GM21619 (cell line): ENCODE measurements at regions not wholly inside any gene's neighbourhood (a gene's known extent, or its start where the extent isn't known, plus 50 kb on each side); places are given as distances from the start of the nearest gene placed in this dataset.

ENCODE experiments used
- ATAC-seq: cut with Tn5 transposase; IDR thresholded peaks from one replicate; pipeline ENCODE4 v1.9.1; 2021; ENCODE audit not compliant: unreplicated experiment

DNA sequence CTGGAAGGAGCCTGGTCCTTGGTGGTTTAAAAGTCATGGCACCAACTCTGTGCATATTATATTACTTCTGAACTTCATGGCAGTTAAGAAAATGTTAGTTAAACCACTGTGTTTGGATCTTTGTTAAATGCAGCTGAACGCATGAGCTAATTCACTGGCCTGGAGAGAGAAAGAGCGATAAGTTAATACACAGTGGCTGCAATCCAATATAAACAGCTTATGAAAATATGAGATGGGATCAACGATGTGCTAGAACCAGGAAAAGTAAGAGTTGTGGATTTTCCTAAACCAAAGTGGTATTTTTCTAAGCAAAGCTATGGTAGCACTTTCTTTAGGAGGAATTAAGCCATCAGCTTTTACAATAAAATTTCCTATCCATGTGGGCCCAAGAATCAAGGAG, 326.7 kb downstream of the MTX2 start:
- ATAC-seq: no peak

GRCh38 chr2:176597916-176598315, 328.7 kb downstream of the MTX2 start:
- ATAC-seq: no peak

- ATAC-seq: no peak
These were observed 329.1 kb downstream of the MTX2 start for GRCh38 chr2:176598351-176598750.

- ATAC-seq: no peak
These were observed 330.7 kb downstream of the MTX2 start for GRCh38 chr2:176599796-176600485.

- no peak for ATAC-seq
These were observed 331.8 kb downstream of the MTX2 start for GRCh38 chr2:176601066-176601465.

GRCh38 chr2:176612036-176612435, 342.8 kb downstream of the MTX2 start:
- ATAC-seq: no peak

DNA sequence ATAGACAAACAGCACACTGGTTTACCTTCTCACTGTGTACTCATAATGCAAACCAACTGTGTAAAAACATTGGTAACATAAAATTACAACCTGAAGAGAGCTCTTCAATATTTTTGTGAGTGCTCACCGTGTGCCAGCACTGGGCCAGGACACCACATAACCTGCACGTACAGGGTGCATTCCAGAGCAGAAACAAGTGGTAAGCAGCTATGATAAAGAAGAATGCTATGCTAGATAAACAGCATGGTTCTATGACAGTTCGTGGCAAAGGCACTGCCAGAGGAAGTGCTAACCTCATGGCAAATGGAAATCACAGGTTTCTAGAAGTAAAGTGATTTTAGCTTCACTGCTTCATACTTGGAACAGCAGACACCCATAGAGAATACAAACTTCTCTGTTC, 343.5 kb downstream of the MTX2 start:
- ATAC-seq: no peak

DNA sequence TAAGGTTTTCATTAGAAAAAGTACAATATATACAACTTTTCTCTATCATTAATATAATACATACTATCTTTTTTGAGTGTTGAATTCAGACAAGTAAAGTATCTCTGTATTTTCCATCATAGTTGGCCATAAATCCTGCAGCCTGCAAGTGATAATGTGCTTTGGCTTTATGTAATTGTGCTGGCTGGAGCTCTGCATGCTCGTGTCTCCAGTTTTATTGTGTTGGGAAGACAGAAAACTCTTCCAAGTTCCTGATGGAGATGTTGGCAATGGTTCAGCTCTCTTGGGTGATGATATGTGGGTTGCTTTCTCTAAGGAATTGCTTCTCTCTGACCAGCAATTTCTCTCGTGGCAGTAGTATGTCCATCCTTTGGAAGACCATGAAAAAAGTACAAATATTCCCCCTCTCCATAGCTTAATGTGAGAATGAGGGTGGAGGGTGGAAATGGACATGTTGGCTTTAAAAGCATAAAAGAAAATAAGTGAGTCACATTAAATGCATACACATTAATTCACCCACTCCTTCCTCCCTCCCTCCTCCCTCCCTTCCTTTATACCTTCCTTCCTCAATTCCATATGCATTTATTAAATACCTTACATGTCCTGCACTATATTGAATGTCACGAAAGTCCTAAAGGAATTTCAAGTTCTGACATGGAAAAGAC, 344.2 kb downstream of the MTX2 start:
- no peak for ATAC-seq

GRCh38 chr2:176614049-176614448, 344.8 kb downstream of the MTX2 start:
- no peak for ATAC-seq

DNA sequence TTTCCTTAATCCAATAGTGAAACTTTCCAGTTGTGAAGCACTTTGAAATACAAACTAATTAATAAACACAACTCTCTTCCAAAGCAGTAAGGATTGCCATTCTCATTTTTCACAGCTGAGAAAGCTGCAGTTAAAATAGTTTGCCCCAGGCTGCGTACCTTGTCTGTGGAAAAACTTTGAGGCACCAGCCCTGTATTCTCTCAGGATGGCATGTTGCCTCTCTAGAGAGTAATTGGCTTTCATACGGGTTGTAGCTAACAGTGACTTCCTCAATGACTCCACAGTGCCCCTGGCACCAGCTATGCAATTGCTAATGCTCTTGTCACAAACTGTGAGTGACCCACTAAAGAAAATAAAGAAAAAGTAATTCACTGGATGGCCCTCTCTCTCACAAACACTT, 345.7 kb downstream of the MTX2 start:
- ATAC-seq: no peak

DNA sequence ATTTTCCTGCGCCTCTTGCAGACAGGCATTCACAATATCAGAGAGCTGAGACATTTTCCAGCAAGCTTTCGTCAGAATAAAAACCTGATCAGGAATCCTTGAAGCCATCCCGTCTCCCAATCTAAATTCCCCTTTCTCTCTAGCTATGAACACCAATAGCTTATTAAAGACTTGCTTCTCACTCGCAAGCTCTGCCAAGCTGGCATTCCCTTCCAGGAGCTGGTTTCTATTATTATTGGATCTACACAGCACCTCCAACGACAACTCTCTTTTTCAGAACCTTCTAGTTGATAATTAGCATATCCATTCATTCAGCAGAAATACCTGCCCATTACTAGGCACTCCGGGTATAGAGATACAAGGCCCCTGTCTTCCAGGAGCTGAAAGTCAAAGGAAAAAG, 350.3 kb downstream of the MTX2 start:
- no peak for ATAC-seq

DNA sequence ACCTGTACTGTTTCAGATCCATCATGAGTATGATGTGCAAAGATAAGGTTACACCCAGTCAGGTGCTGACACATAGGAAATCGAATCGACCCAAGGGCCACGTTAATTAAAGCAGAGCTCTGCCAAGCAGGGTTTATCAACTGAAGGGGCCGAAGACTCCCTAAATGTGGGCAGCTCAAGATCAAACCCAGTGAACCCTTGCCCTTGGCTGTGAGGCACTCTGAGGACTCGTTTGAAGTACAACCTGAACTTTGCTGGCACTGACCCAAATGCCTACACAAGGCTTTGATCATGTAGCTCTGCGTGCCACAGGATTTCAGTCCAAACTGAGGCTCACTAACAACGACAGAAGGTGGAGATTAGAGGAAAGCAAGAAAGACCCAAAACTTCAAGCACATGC, 352.1 kb downstream of the MTX2 start:
- no peak for ATAC-seq

DNA sequence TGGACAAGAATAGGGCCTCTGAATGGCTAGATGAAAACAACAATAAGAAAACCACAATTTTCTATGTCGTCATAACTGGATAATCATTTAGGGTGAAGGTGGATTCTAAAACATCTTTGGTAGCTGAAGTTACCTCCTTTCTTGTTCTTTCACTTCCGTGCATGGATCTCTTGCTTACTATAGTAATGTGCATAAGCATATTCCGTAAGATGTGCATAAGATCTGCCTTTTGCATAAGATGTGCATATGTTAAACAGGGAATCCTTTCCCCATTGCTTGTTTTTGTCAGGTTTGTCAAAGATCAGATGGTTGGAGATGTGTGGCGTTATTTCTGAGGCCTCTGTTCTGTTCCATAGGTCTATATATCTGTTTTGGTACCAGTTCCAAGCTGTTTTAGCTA, 353.6 kb downstream of the MTX2 start:
- no peak for ATAC-seq

DNA sequence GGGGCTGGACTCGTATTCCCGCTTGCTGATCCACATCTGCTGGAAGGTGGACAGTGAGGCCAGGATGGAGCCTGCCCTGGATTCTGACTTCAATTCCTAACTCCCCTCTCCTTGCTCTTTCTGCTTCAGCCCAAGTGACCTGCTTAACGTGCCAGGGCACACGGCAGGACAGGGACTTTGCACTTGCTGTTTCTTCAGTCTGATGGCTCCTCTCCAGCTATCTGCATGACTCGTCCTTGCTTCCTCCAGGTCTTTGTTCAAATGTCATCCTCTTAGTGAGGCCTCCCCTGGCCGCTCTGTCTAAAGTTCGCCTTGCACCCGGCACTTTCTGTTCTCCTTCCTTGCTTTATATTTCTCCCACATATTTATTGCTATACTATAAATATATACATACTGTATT, 357.6 kb downstream of the MTX2 start:
- no peak for ATAC-seq

DNA sequence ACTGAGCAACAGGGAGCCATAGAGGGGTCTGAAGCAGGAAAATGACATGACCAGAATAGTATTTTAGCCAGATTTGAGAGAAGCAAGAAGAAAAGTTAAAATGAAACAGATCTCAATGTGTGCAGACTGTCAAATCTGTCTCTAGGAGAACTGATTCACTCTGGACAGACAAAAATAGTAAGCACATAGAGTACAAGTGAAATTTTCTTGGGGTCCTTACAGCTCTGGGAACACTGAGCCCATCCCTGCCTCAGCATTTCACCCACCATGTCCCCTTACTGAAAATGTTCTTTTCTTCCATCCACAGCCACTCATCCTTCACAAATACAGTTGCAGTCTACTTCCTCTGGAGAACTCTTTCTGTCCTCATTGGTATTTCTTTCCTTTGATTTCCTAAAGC, 359.2 kb downstream of the MTX2 start:
- ATAC-seq: no peak

GRCh38 chr2:176633754-176634153, 364.5 kb downstream of the MTX2 start:
- ATAC-seq: no peak

- no peak for ATAC-seq
These were observed 367.2 kb downstream of the MTX2 start for GRCh38 chr2:176636401-176636800.

DNA sequence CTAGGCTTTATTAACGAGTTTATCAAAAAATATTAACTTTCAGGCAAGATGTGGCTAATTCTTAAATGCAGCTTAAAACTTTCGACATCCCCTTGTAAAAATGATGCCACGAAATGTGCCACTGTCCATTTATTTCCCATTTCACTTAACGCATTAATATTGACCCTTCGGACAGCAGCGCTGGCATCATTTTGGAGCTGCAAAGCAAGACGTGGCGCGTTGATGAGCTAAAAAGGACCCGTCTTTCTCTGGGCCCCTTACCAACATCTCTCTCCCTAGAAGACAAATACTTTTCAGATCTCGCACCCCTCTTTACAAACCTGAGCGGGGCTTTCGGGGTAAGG, 367.9 kb downstream of the MTX2 start:
- ATAC-seq: no peak

DNA sequence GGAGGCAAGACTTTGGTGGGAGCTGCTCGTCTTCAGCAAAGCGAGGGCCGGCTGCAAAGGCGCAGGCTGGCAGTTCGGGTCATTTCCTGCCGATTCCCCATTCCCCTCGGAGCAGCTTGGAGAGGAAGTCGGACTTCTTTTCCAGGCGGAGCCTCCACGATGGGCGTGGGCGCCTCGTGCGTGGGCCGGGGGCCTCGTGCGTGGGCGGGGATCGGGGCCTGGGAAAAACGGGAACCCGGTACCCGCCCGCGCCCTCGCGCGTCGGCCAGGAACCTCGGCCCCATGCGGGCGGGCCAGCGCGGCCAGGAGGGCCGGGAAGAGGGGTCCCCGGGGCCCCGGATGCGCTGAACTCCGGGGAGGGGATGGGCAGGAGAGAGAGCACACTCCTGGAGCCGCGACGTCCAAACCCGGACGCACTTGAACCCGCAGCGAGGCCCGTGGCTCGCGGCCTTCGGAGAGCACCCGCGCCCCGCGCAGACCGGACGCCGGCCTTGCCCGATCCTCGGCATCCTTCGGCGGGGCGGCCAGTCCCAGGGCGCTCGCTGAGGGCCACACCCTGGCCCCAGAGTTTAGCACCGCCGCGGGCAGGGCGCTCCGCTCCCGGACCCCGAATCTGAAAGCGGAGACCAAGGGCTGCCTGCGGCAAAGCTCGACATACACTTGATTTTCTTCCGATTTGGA, 368.4 kb downstream of the MTX2 start:
- peak; percentile 37 for ATAC-seq

DNA sequence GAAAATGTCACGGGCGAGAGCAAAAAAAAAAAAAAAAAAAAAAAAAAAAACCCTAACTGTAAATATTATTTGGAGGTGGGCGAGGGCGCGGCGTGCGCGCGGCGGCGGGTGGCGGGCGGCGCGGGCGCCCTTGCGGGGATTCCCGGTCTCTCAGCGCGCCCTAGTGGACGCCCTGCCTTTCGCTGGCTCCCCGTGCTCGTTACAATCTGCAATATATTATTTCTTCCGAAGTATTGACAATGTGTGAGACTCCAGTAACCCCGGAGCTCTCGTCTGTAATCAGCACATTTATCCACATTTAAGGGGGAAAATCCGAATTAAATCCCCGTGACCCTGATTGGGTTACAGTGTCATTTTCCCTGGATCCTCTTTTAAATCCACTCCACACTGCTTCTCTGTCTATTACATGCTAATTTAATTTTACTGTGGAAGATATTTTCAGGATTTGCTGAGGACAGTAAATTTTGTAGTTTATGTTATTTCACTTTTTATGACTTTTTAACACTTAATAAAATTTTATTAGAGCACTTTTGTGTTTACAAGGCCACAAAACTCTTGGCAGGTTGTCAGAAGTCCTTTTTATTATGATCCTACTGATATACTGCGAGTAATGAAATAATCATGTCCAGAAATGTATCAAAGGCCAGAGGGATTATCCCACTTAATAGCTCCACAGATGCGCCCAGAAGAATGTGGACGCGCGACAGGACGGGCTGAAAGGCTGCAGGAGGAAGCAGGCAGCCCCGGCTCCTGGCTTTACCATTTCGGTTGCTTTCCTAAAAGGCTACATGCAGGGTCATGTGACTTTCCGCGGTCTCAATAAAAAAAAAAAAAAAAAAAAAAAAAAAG, 369.1 kb downstream of the MTX2 start:
- ATAC-seq: peak; percentile 88

- ATAC-seq: no peak
These were observed 369.7 kb downstream of the MTX2 start for GRCh38 chr2:176639016-176639343.

GRCh38 chr2:176639671-176640070, 370.4 kb downstream of the MTX2 start:
- ATAC-seq: no peak
